HG02840 (cell line): ENCODE measurements at regions not wholly inside any gene's neighbourhood (a gene's known extent, or its start where the extent isn't known, plus 50 kb on each side); places are given as distances from the start of the nearest gene placed in this dataset.
"Not testable (repeated sequence)": the region's sequence is repeated elsewhere in the genome, so short reads cannot be mapped to it uniquely, and the experiment has no call there.

Experiments
- ATAC-seq: cut with Tn5 transposase; IDR thresholded peaks from one replicate; pipeline ENCODE4 v1.9.1; 2021; ENCODE audit warnings: mild to moderate bottlenecking, moderate library complexity, moderate number of reproducible peaks; ENCODE audit not compliant: unreplicated experiment, low FRiP score

- ATAC-seq = not testable (repeated sequence)
Measured at GRCh38 chr5:7263398-7264015, 132.4 kb upstream of the ADCY2 start.

- ATAC-seq = not testable (repeated sequence)
Measured at GRCh38 chr5:7265776-7266175, 130.2 kb upstream of the ADCY2 start.

- ATAC-seq = not testable (repeated sequence)
Measured at GRCh38 chr5:7268722-7269121, 127.2 kb upstream of the ADCY2 start.

- no peak for ATAC-seq
Measured at GRCh38 chr5:7269591-7270274, 126.2 kb upstream of the ADCY2 start.

GRCh38 chr5:7271435-7272084 is 124.4 kb upstream of the ADCY2 start:
- ATAC-seq = no peak

DNA sequence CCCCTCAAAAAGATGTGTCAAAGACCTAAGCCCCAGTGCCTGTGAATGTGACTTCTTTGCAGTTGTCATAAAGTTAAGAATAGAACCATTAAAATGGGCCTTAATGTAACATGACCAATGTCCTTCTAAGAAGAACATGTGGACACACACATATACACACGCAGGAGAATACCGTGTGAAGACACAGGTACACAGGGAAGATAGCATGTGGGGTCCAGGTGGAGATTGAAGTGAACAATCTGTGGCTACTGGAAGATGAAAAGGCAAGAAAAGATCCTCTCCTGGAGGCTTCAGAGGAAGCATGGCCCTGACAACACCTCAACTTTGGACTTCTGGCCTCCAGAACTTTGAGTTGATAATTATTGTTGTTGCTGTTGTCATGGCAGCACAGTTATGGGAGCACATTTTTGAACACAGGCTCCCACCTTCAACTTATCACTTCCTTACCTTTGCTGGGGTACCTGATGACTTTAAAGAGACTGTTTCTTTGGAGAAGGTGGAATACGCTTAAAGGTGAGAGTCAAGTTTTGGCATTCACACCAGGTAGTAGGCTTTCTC is 123.5 kb upstream of the ADCY2 start:
- no peak for ATAC-seq

DNA sequence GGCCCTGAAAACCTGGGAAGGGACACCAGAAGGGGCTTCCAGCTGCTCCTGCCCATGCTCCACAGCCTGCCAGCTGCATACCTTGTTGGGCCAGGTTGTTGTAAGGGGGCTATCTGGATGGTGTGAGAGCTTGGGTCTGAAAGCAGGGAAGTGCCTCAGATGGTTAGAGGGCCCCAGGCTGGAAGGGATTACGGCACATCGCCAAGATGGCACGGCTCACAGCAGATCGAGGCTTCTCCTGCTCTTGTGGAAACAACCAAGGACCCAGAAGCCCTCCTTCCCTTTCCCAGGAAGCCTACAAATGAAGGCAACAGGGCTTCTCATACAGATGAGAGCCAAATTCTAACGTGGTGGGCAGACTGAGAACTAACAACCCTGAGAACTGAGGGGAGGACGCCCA is 121.7 kb upstream of the ADCY2 start:
- ATAC-seq = no peak

DNA sequence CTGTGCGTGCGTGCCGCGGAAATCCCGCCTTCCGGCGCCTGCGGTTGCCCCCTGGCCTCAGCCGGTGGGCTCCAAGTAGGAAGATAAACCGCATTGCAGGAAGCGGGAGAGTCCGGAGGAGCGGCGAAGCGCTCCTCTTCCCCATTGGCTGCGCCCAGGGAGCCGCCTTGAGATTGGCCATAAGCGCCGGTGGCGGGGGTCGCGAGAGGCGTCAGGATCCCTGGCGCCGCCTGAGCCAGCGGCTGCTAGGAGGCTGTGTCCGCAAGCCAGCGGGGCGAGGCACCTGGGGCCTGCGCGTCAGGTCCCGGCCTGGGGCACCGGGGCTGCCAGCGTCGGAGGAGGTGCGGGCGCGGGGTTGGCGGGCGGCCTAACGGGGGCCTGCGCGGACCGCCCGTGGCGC is 106.3 kb upstream of the ADCY2 start:
- ATAC-seq = not testable (repeated sequence)

DNA sequence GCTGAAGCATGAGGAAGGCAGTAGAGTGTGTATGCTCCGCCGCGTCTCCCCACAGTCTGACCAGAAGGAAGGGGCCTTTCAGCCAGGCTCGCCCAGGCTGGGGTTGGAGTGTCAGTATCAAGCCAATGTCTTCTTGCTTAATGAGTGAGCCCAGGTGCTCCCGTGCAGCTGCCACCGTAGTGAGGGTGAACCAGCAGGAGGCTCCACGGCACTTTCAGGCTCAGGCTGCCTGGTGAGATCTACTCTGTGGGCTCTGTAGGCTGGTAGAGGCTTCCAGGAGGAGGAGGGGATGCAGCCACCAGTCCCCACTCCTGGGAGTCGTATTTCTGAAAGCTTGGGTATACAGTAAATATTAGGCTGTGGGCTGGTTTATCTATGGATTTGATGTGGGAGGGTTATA is 98.1 kb upstream of the ADCY2 start:
- ATAC-seq = not testable (repeated sequence)

GRCh38 chr5:7299731-7300130 is 96.2 kb upstream of the ADCY2 start:
- not testable (repeated sequence) for ATAC-seq

- ATAC-seq = not testable (repeated sequence)
Measured at GRCh38 chr5:7305000-7305674, 90.8 kb upstream of the ADCY2 start.

DNA sequence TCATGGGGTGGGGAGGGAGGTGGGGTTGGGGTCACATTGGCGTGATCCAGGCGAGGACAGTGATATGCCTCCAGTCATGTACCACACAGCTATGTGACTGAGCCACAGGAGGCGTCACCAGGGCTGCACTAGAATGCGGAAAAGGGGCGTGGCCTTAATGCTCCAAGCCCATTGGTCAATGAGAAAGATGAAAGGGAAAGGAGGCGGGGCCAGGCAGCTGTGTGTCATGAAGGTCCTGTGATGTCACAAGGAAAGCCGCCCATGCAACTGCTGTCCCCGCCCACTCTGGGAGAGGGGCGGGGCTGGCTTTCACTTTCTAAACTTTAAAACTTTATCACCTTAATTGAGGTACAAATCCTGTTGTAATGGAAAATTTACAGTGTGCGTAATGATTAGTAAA is 89.4 kb upstream of the ADCY2 start:
- not testable (repeated sequence) for ATAC-seq

GRCh38 chr5:7307709-7308108 is 88.2 kb upstream of the ADCY2 start:
- not testable (repeated sequence) for ATAC-seq

DNA sequence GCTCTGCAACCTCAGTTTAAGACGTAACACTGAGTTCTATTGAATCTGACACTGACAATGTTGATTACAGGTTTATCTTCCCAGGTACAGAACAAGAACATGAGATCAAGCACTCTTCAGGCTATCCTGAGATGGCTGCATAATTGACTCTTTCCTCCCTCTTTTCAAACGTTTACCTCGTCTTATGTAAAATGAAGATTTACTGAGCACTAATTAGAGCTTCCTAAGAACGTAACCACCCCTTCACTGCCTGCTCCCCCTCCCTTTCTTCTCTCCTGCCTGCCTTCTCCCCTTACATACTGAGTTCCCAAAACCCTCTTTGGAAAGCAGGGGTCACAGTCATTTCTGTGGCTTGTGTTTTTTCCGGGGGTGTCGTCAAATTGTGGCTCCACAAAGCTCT is 86.2 kb upstream of the ADCY2 start:
- not testable (repeated sequence) for ATAC-seq

- ATAC-seq = not testable (repeated sequence)
Measured at GRCh38 chr5:7310656-7311055, 85.3 kb upstream of the ADCY2 start.

DNA sequence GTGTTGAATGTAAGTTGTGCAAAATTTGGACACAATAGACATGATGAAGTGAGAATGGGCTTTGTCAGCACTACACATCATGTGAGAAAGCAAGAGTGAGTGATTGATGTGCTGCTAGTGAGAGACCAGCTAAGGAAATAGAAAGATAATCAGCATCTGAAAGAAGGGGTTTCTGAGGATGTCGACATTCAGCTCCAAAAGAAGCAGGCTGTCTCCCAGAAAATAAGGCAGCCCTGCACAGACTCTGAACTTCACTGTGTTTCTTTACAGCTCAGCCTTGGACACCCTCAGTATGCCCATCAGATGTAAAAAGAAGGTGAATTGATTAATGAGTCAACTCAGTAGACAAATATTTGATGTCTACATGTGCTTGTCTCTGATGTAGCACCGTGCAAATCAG is 80.8 kb upstream of the ADCY2 start:
- ATAC-seq = no peak

DNA sequence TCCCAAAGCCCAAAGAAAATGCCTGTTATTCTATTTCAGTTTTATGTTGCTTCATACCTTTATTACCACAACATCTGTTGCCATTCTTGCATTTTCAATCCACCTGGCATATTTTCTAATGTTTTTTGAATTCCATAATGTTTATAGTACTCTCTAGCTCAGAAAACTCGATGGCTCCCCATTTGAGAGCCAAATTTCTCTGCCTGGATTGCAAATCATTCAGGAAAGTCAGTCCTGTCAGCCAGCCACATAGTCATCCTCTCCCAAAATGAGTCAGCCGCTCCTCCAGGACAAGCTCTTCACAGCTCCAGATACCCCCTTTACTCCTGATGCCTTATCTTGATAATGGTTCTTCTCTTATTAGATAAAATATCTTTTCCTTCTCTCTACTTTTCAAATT is 78.2 kb upstream of the ADCY2 start:
- no peak for ATAC-seq

DNA sequence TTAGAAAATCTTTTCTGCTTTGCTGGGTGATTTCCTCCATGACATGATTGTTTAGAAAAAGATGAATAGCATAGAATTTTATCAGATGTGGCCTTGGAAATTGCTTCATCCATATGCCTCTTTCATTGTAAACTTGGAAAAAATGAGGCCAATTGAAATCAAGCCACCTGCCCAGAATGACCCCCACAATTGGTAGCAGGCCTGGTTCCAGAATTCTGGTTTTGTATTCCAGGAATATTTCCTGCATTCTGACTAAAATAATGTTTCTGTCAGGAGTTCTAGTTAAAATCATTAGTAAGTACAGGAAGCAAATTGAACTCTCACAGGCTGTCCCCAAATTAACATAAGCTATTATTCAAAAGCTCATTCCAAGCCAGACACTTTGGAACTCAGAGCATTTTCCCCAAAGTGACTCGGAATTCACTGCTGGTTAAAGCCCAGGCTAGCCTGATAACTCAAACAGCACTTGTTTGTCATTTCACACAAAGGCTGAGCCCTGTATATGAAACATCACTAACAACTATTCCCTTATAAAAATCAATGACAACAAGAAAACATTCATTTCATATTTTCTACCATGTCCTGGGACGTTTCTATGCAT is 75.1 kb upstream of the ADCY2 start:
- ATAC-seq = no peak

DNA sequence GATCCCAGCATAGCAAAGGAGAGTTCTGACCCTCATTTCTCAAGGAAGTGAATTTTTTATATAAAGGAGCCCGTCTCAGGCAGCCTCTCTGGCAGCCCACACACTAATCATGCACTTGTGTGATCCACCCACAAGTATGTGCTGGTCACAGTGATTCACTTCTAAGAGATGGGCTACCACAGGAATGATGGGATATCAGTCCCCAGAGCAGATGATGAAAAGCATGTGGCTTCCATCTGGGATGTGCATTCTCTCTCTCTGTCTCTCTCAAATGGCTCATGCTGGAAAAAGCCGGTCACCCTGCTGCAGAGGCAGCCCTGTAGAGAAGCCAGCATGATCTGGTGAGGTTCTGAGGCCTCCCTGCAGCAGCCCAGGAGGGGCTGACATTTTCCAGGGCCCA is 74.2 kb upstream of the ADCY2 start:
- no peak for ATAC-seq

DNA sequence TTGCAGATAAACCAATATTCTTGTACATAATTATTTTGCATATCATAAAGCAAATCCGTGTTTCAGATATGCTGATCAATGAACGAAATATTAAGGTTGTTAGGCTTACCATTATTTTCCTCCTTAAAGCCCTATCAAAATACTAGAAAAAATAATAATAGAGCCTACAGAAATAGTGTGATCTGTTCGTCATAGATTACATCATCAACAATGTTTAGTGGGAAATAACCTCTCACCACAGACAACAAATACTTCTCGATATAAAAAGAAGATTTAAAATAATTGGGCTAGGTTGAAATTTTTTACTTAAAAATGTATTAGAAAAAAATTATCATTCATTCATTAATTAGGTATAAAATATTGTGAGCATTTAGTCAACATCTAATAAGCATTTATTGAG is 71.0 kb upstream of the ADCY2 start:
- ATAC-seq = no peak
